ENCODE measurements at regions not wholly inside any gene's neighbourhood (a gene's known extent, or its start where the extent isn't known, plus 50 kb on each side); places are given as distances from the start of the nearest gene placed in this dataset.

DNA sequence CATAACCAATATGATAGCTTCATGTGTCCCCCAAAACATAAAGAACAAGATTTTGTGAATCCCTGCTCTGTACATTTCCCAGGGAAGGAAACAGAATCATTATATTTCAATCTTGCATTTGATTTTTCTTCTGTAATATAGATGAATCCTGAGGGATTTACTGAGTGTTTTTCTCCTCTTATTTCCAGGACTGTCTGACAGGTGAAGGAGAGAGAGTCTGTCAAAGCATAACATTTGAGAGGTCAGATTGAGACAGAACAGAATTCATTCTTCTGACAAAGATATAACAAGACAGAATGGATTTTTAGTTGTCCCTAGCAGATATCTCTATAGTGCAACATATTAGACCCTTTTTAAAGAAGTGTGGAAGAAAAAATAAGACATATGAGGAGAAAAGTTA lies 354.5 kb upstream of the IZUMO3 start:
- Histone ChIP-seq H4K20me1 (ENCODE audit: control insufficient read depth, extremely low read depth, insufficient read depth, low read length) (no peaks in the 10 kb centered on the region), H2AFZ (ENCODE audit: low read length) (no peak overlapping the region), H3K79me2 (ENCODE audit: control insufficient read depth, insufficient read depth, low read length) (no peaks in the 10 kb centered on the region), H3K4me2 (ENCODE audit: extremely low read depth, insufficient read depth, low read length) (no peak overlapping the region), H3K4me1 (ENCODE audit: control insufficient read depth, extremely low read depth, insufficient read depth, low read length) (no peaks in the 10 kb centered on the region), H3K36me3 (ENCODE audit: control insufficient read depth, insufficient read depth, low read length) (no peaks in the 10 kb centered on the region), H3K9me3 (ENCODE audit: control insufficient read depth, insufficient read depth, low read depth, low read length) (no peaks in the 10 kb centered on the region), H3K9ac (ENCODE audit: insufficient read depth, low read length) (no peak overlapping the region), H3K27ac (ENCODE audit: insufficient read depth, low read length) (no peak overlapping the region), H3K4me3 (replicated peaks in 1 of 4; ENCODE audit: control extremely low read depth in 1 of 4, insufficient read depth in 1 of 4, low read depth in 3 of 4, low read length in 4 of 4) (no peak overlapping the region), H3K27me3 (ENCODE audit: control insufficient read depth, insufficient read depth, low read length) (no peaks in the 10 kb centered on the region)
- DNase-seq (ENCODE audit: low read depth in 2 of 2) = no peak
- TF ChIP-seq EZH2 (IDR thresholded peaks at IDR 0.05; ENCODE audit: low read length, missing control alignments) = no peak
- TF ChIP-seq, protein P1, sequence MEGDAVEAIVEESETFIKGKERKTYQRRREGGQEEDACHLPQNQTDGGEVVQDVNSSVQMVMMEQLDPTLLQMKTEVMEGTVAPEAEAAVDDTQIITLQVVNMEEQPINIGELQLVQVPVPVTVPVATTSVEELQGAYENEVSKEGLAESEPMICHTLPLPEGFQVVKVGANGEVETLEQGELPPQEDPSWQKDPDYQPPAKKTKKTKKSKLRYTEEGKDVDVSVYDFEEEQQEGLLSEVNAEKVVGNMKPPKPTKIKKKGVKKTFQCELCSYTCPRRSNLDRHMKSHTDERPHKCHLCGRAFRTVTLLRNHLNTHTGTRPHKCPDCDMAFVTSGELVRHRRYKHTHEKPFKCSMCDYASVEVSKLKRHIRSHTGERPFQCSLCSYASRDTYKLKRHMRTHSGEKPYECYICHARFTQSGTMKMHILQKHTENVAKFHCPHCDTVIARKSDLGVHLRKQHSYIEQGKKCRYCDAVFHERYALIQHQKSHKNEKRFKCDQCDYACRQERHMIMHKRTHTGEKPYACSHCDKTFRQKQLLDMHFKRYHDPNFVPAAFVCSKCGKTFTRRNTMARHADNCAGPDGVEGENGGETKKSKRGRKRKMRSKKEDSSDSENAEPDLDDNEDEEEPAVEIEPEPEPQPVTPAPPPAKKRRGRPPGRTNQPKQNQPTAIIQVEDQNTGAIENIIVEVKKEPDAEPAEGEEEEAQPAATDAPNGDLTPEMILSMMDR (conservative IDR thresholded peaks at IDR 0.05 in 1 of 2, IDR thresholded peaks at IDR 0.05 in 1 of 2; ENCODE audit: low read depth in 1 of 2, low read length in 2 of 2) = no peak

DNA sequence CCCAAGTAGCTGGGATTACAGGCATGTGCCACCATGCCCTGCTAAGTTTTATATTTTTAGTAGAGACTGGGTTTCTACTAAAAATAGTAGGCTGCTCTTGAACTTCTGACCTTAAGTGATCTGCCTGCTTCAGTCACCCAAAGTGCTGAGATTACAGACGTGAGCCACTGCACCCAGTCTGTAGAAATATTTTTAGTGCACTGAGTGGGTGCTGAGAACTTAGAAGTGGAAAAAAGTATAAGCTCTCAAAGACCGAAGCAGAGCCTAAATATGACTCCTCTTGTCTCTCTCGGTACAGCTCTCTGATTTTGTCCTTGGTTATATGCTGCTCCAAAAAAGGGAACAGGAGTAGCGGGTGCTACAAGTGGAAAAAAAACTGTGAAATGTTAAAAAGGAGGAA lies 353.8 kb upstream of the IZUMO3 start:
- TF ChIP-seq EZH2 (IDR thresholded peaks at IDR 0.05; ENCODE audit: low read length, missing control alignments) = no peak
- TF ChIP-seq, protein P1 (conservative IDR thresholded peaks at IDR 0.05 in 1 of 2, IDR thresholded peaks at IDR 0.05 in 1 of 2; ENCODE audit: low read depth in 1 of 2, low read length in 2 of 2) = no peak

DNA sequence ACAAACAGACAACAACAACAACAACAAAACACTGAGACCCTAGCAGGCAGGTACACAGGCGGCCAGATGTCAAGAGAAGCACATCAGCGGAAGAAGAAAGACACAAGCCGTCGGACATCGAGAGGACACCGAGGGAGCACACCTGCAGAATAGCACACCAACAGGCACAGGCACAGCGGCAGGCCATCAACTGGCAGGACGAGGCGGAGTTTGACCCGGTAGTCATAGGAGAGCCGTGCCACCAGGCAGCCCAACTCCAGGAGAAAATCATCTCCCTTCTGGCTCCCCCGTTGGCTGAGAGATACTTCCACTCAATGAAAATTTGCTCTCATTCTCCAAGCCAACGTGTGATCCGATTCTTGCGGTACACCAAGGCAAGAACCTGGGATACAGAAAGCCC lies 352.1 kb upstream of the IZUMO3 start:
- Histone ChIP-seq H4K20me1 (ENCODE audit: control insufficient read depth, extremely low read depth, insufficient read depth, low read length) (no peaks in the 10 kb centered on the region), H3K9me3 (ENCODE audit: control insufficient read depth, insufficient read depth, low read depth, low read length) (no peaks in the 10 kb centered on the region)

More for the DNA sequence above, 353.8 kb upstream of the IZUMO3 start:
- Histone ChIP-seq H3K4me2 (ENCODE audit: extremely low read depth, insufficient read depth, low read length) (no peak overlapping the region), H3K9me3 (ENCODE audit: control insufficient read depth, insufficient read depth, low read depth, low read length) (no peaks in the 10 kb centered on the region), H3K4me3 (replicated peaks in 1 of 4; ENCODE audit: control extremely low read depth in 1 of 4, insufficient read depth in 1 of 4, low read depth in 3 of 4, low read length in 4 of 4) (no peak overlapping the region), H3K4me1 (ENCODE audit: control insufficient read depth, extremely low read depth, insufficient read depth, low read length) (no peaks in the 10 kb centered on the region), H3K27ac (ENCODE audit: insufficient read depth, low read length) (no peak overlapping the region), H4K20me1 (ENCODE audit: control insufficient read depth, extremely low read depth, insufficient read depth, low read length) (no peaks in the 10 kb centered on the region), H3K79me2 (ENCODE audit: control insufficient read depth, insufficient read depth, low read length) (no peaks in the 10 kb centered on the region), H3K27me3 (ENCODE audit: control insufficient read depth, insufficient read depth, low read length) (no peaks in the 10 kb centered on the region), H3K36me3 (ENCODE audit: control insufficient read depth, insufficient read depth, low read length) (no peaks in the 10 kb centered on the region), H3K9ac (ENCODE audit: insufficient read depth, low read length) (no peak overlapping the region), H2AFZ (ENCODE audit: low read length) (no peak overlapping the region)
- no peak for DNase-seq (ENCODE audit: low read depth in 2 of 2)

More for the DNA sequence above, 352.1 kb upstream of the IZUMO3 start:
- Histone ChIP-seq H3K9ac (ENCODE audit: insufficient read depth, low read length) (no peak overlapping the region), H3K4me1 (ENCODE audit: control insufficient read depth, extremely low read depth, insufficient read depth, low read length) (no peaks in the 10 kb centered on the region), H3K4me3 (replicated peaks in 1 of 4; ENCODE audit: control extremely low read depth in 1 of 4, insufficient read depth in 1 of 4, low read depth in 3 of 4, low read length in 4 of 4) (no peak overlapping the region), H3K79me2 (ENCODE audit: control insufficient read depth, insufficient read depth, low read length) (no peaks in the 10 kb centered on the region), H3K27me3 (ENCODE audit: control insufficient read depth, insufficient read depth, low read length) (no peaks in the 10 kb centered on the region), H2AFZ (ENCODE audit: low read length) (no peak overlapping the region), H3K27ac (ENCODE audit: insufficient read depth, low read length) (no peak overlapping the region), H3K4me2 (ENCODE audit: extremely low read depth, insufficient read depth, low read length) (no peak overlapping the region), H3K36me3 (ENCODE audit: control insufficient read depth, insufficient read depth, low read length) (no peaks in the 10 kb centered on the region)
- no peak for TF ChIP-seq EZH2 (IDR thresholded peaks at IDR 0.05; ENCODE audit: low read length, missing control alignments)
- TF ChIP-seq, protein P1 (conservative IDR thresholded peaks at IDR 0.05 in 1 of 2, IDR thresholded peaks at IDR 0.05 in 1 of 2; ENCODE audit: low read depth in 1 of 2, low read length in 2 of 2) = no peak
- no peak for DNase-seq (ENCODE audit: low read depth in 2 of 2)
